ENCODE measurements at regions not wholly inside any gene's neighbourhood (a gene's known extent, or its start where the extent isn't known, plus 50 kb on each side); places are given as distances from the start of the nearest gene placed in this dataset.

DNA sequence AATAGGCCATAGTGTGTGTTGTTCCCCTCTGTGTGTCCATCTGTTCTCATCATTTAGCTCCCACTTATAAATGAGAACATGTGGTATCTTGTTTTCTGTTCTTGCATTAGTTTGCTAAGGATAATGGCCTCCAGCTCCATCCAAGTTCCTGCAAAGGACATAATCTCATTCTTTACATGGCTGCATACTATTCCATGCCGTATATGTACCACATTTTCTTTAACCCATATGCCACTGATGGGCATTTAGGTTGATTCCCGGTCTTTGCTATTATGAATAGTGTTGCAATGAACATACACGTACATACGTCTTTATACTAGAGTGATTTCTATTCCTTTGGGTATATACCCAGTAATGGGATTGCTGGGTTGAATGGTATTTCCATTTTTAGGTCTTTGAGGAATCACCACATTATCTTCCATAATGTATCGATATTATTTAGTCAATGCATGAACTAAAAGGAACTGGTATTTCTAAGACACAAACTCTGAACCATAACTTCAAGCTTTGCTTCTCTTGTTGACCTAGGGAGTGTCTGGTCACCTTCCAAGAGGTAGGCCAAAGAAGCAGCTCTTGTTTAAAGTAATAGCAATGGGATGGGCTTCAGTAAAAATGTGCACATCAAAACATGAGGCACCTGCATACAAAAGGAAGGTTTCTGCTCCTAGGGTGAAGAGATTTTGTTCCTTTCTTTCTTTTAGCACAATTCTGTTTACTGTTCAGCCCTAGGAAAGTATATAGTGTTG, 343.0 kb upstream of the ARID1B start:
- H3K79me2 ChIP-seq (replicated peaks; ENCODE audit: insufficient read depth), result no peaks in the 10 kb centered on the region
- no peaks in the 10 kb centered on the region for H3K27me3 ChIP-seq (ENCODE audit: insufficient read depth)
- Mint-ChIP-seq H3K4me3 (no peak overlapping the region), H3K27me3 (ENCODE audit: insufficient read depth, low read depth, poor library complexity) (peaks cover 2% of the 10 kb centered on the region), H3K9me3 (peaks cover 6% of the 10 kb centered on the region; the same call in 1 of the 3 replicates), H3K4me1 (peaks cover 8% of the 10 kb centered on the region; the same call in 2 of the 3 replicates), H3K36me3 (ENCODE audit: low read depth) (no peaks in the 10 kb centered on the region), H3K27ac (no peak overlapping the region)
- H3K4me1 ChIP-seq (ENCODE audit: insufficient read depth), result 0 out of 2 replicates have a peak, but pooled peaks cover 10% of the 10 kb centered on the region
- H2AFZ ChIP-seq, result no peak overlapping the region
- H3K4me2 ChIP-seq, result no peak overlapping the region
- TF ChIP-seq JUNB (IDR thresholded peaks at IDR 0.05; ENCODE audit: unreplicated experiment), result no peak
- TF ChIP-seq NANOG (IDR thresholded peaks at IDR 0.05; ENCODE audit: borderline replicate concordance), result no peak
- no peak for TF ChIP-seq ZNF114 (CRISPR knock-in tag; IDR thresholded peaks at IDR 0.05)
- TF ChIP-seq EZH2 (IDR thresholded peaks at IDR 0.05; ENCODE audit: low read depth, unreplicated experiment), result no peak
- TF ChIP-seq STAT1 (IDR thresholded peaks at IDR 0.05; ENCODE audit: unreplicated experiment), result no peak
- no peak for TF ChIP-seq CREB1 (CRISPR knock-in tag; IDR thresholded peaks at IDR 0.05; ENCODE audit: low read depth)
- TF ChIP-seq, protein P1, sequence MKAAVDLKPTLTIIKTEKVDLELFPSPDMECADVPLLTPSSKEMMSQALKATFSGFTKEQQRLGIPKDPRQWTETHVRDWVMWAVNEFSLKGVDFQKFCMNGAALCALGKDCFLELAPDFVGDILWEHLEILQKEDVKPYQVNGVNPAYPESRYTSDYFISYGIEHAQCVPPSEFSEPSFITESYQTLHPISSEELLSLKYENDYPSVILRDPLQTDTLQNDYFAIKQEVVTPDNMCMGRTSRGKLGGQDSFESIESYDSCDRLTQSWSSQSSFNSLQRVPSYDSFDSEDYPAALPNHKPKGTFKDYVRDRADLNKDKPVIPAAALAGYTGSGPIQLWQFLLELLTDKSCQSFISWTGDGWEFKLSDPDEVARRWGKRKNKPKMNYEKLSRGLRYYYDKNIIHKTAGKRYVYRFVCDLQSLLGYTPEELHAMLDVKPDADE (IDR thresholded peaks at IDR 0.05), result no peak
- TF ChIP-seq POLR2AphosphoS5 (IDR thresholded peaks at IDR 0.05; ENCODE audit: low read depth), result no peak
- no peak for TF ChIP-seq REST (IDR thresholded peaks at IDR 0.05; ENCODE audit: unreplicated experiment)
- TF ChIP-seq ZNF331 (CRISPR knock-in tag; IDR thresholded peaks at IDR 0.05; ENCODE audit: low read depth), result no peak
- no peak for TF ChIP-seq EZH2phosphoT487 (IDR thresholded peaks at IDR 0.05; ENCODE audit: unreplicated experiment)
- no peak for TF ChIP-seq CTCF (conservative IDR thresholded peaks at IDR 0.05; ENCODE audit: low read depth in 2 of 2)
- TF ChIP-seq ZNF462 (CRISPR knock-in tag; IDR thresholded peaks at IDR 0.05), result no peak
- no peak overlapping the region for H3K27ac ChIP-seq (ENCODE audit: low read depth)
- no peaks in the 10 kb centered on the region for H3F3A ChIP-seq (replicated peaks; ENCODE audit: low read depth)
- ATAC-seq, result no peak
- H4K20me1 ChIP-seq (replicated peaks; ENCODE audit: insufficient read depth), result no peaks in the 10 kb centered on the region
- no peak overlapping the region for H3K4me3 ChIP-seq
- no peak for DNase-seq (ENCODE audit: low spot score)
- no peaks in the 10 kb centered on the region for H3K36me3 ChIP-seq (ENCODE audit: insufficient read depth)
- H3K9me2 ChIP-seq (ENCODE audit: insufficient read depth), result peaks cover 27% of the 10 kb centered on the region

Data from GM23338 (cell line).